ENCODE measurements at regions not wholly inside any gene's neighbourhood (a gene's known extent, or its start where the extent isn't known, plus 50 kb on each side); places are given as distances from the start of the nearest gene placed in this dataset.

DNA sequence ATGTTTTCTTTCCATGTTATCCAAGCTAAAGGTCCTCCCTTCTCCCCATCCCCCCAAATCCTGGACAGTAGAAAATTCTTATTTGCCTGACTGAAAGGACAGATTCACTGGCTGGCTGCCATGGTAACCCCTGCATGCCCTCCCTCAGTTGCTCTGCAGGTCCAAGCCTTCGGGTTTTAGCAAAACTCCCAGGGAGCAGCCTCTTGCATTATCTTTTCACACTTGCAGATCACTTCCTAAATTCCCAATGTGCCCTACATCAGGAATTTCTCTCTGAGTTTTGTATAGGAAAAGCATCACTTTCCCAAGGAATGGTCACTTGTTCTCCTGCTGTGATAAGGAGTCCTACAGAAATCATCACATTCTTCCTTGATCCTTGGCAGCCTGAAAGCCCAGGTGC is 75.0 kb upstream of the TENM4 start:
- Histone ChIP-seq H3K9me3 (ENCODE audit: low read length) (no peaks in the 10 kb centered on the region), H3K4me2 (ENCODE audit: low read depth, low read length) (no peak overlapping the region), H3K27ac (ENCODE audit: extremely low read length, insufficient read depth, low read length) (no peak overlapping the region), H3K4me1 (ENCODE audit: insufficient read depth, low read length) (no peaks in the 10 kb centered on the region), H3K36me3 (replicated peaks in 1 of 2; ENCODE audit: control insufficient read depth in 1 of 2, insufficient read depth in 2 of 2, low read length in 2 of 2) (no peaks in the 10 kb centered on the region), H3K9ac (ENCODE audit: insufficient read depth, low read depth, low read length) (no peak overlapping the region), H3K79me2 (ENCODE audit: insufficient read depth, low read length) (no peaks in the 10 kb centered on the region), H2AFZ (ENCODE audit: low read length) (no peak overlapping the region), H3K27me3 (ENCODE audit: control insufficient read depth in 1 of 2, insufficient read depth in 2 of 2, low read length in 2 of 2) (no peaks in the 10 kb centered on the region; a peak in 1 of 5 replicates), H4K20me1 (ENCODE audit: insufficient read depth, low read length) (no peaks in the 10 kb centered on the region), H3K4me3 (replicated peaks in 1 of 3; ENCODE audit: insufficient read depth in 1 of 3, low read depth in 2 of 3, low read length in 3 of 3) (no peak overlapping the region)
- intact Hi-C loops (cut with micrococcal nuclease; ENCODE audit: unreplicated experiment) (no loop called here), in situ Hi-C loops (cut with HindIII; ENCODE audit: extremely low pct_ligation_motif_present, low pct_unique_long_range_greater_than_20kb) (no loop called here)
- no TSS peak for BruUV-seq (replicated peaks)
- ChIA-PET POLR2A (no interaction called here), CTCF (ENCODE audit: low intra/inter-chr PET ratio, low total read pairs) (no interaction called here)
- FAIRE-seq = no peak
- DNase-seq (ENCODE audit: low spot score) = no peak
- ATAC-seq = no peak
- TF ChIP-seq, protein P1, sequence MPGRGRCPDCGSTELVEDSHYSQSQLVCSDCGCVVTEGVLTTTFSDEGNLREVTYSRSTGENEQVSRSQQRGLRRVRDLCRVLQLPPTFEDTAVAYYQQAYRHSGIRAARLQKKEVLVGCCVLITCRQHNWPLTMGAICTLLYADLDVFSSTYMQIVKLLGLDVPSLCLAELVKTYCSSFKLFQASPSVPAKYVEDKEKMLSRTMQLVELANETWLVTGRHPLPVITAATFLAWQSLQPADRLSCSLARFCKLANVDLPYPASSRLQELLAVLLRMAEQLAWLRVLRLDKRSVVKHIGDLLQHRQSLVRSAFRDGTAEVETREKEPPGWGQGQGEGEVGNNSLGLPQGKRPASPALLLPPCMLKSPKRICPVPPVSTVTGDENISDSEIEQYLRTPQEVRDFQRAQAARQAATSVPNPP (CRISPR knock-in tag; IDR thresholded peaks at IDR 0.05) = no peak
- no peak for TF ChIP-seq NCOA1 (CRISPR knock-in tag; IDR thresholded peaks at IDR 0.05)
- no peak for TF ChIP-seq ZMYM2 (CRISPR knock-in tag; IDR thresholded peaks at IDR 0.05)
- 0% methylated on average over 1 of the region's 1 CpG for WGBS (ENCODE audit: low lambda C conversion rate)

DNA sequence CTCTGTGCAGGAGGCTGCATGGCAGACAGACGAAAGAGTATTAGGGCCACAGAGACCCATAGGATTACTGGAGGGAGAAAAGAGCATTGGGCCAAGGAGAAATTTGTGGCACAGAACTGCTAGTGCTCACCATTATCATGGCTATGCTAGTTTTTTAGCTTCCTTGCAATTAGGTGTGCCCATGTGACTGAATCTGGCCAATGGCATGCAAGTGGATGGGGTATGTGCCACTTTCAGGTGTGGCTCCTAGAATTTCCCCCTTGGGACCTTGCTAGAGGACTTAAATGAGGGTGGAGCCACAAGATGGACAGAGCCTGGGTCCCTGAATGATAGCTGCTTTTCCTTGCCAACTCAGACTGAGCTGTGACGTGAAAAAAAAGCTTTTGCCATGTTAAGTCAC is 73.9 kb upstream of the TENM4 start:
- FAIRE-seq = no peak

More for the DNA sequence above, 73.9 kb upstream of the TENM4 start:
- no peak for DNase-seq (ENCODE audit: low spot score)
- no peaks in the 10 kb centered on the region for H3K27me3 ChIP-seq (ENCODE audit: control insufficient read depth in 1 of 2, insufficient read depth in 2 of 2, low read length in 2 of 2)
- CTCF ChIA-PET (ENCODE audit: low intra/inter-chr PET ratio, low total read pairs) = no interaction called here
- TF ChIP-seq, protein P2, sequence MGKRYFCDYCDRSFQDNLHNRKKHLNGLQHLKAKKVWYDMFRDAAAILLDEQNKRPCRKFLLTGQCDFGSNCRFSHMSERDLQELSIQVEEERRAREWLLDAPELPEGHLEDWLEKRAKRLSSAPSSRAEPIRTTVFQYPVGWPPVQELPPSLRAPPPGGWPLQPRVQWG (CRISPR knock-in tag; IDR thresholded peaks at IDR 0.05; ENCODE audit: borderline replicate concordance, low read depth) = no peak
- TF ChIP-seq ZFP90 (CRISPR knock-in tag; IDR thresholded peaks at IDR 0.05; ENCODE audit: borderline replicate concordance) (no peak), ZNF335 (CRISPR knock-in tag; IDR thresholded peaks at IDR 0.05) (no peak), MED1 (CRISPR knock-in tag; IDR thresholded peaks at IDR 0.05) (no peak), KDM5B (CRISPR knock-in tag; IDR thresholded peaks at IDR 0.05; ENCODE audit: borderline replicate concordance) (no peak), ZNF264 (CRISPR knock-in tag; IDR thresholded peaks at IDR 0.05) (no peak), PAWR (CRISPR knock-in tag; IDR thresholded peaks at IDR 0.05; ENCODE audit: borderline replicate concordance) (no peak), PTBP1 (IDR thresholded peaks at IDR 0.05; ENCODE audit: low read depth, low read length, poor library complexity, severe bottlenecking) (no peak), ZNF180 (CRISPR knock-in tag; IDR thresholded peaks at IDR 0.05; ENCODE audit: borderline replicate concordance, low read depth) (no peak), SAFB2 (CRISPR knock-in tag; IDR thresholded peaks at IDR 0.05; ENCODE audit: borderline replicate concordance, low read depth) (no peak), ZBTB42 (CRISPR knock-in tag; IDR thresholded peaks at IDR 0.05) (no peak)
- TF ChIP-seq, protein P3, sequence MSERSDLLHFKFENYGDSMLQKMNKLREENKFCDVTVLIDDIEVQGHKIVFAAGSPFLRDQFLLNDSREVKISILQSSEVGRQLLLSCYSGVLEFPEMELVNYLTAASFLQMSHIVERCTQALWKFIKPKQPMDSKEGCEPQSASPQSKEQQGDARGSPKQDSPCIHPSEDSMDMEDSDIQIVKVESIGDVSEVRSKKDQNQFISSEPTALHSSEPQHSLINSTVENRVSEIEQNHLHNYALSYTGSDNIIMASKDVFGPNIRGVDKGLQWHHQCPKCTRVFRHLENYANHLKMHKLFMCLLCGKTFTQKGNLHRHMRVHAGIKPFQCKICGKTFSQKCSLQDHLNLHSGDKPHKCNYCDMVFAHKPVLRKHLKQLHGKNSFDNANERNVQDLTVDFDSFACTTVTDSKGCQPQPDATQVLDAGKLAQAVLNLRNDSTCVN (CRISPR knock-in tag; IDR thresholded peaks at IDR 0.05; ENCODE audit: borderline replicate concordance) = no peak
- H3K36me3 ChIP-seq (replicated peaks in 1 of 2; ENCODE audit: control insufficient read depth in 1 of 2, insufficient read depth in 2 of 2, low read length in 2 of 2) = no peaks in the 10 kb centered on the region
- H3K79me2 ChIP-seq (ENCODE audit: insufficient read depth, low read length) = no peaks in the 10 kb centered on the region
- H3K27ac ChIP-seq (ENCODE audit: extremely low read length, insufficient read depth, low read length) = no peak overlapping the region
- H3K4me1 ChIP-seq (ENCODE audit: insufficient read depth, low read length) = no peaks in the 10 kb centered on the region
- intact Hi-C loops (cut with micrococcal nuclease; ENCODE audit: unreplicated experiment) = no loop called here
- no TSS peak for BruUV-seq (replicated peaks)
- 5% methylated on average over 2 of the region's 2 CpGs for WGBS (ENCODE audit: low lambda C conversion rate)
- POLR2A ChIA-PET = no interaction called here
- in situ Hi-C loops (cut with HindIII; ENCODE audit: extremely low pct_ligation_motif_present, low pct_unique_long_range_greater_than_20kb) = no loop called here
- no peaks in the 10 kb centered on the region for H3K9me3 ChIP-seq (ENCODE audit: low read length)
- no peak overlapping the region for H3K4me3 ChIP-seq (replicated peaks in 1 of 3; ENCODE audit: insufficient read depth in 1 of 3, low read depth in 2 of 3, low read length in 3 of 3)
- no peak for ATAC-seq
- H2AFZ ChIP-seq (ENCODE audit: low read length) = no peak overlapping the region
- no peaks in the 10 kb centered on the region for H4K20me1 ChIP-seq (ENCODE audit: insufficient read depth, low read length)
- no peak overlapping the region for H3K9ac ChIP-seq (ENCODE audit: insufficient read depth, low read depth, low read length)
- H3K4me2 ChIP-seq (ENCODE audit: low read depth, low read length) = no peak overlapping the region
